ENCODE measurements at regions not wholly inside any gene's neighbourhood (a gene's known extent, or its start where the extent isn't known, plus 50 kb on each side); places are given as distances from the start of the nearest gene placed in this dataset.

DNA sequence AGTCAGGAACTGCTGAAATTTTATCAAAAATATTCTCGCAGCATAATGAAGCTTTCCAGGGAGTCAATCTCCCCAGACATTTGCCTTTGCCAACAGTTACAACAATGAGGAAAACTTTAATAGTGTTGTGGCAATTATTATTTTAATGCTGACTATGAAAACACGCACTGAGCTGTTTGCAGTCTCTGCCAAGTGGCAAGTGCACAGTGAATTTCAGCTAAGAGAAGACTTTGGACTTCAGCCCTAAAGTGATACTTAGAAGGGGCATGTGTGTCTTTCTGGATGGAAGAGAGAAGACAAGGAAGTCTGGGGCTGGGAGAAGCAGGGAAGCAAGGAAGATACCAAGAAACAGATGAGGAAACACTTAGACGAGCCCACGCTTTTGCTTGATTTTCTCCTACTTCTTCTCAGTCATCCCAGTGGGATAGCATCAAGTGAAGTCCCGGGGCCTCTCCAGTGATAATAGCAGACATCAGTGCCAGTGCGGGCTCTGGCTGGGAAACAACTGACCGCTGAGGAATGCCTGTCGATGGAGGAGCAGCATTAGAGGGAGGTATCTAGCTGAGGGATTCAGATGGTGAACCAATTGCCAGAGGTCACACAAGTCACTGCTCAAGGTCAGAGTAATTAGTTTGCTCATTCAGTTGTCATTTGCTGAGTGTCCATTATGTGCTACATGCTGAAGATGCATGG, 196.3 kb downstream of the TTLL7 start:
- no peak for TF ChIP-seq TAF1 (IDR thresholded peaks at IDR 0.05; ENCODE audit: low read depth)
- TF ChIP-seq, protein P1, sequence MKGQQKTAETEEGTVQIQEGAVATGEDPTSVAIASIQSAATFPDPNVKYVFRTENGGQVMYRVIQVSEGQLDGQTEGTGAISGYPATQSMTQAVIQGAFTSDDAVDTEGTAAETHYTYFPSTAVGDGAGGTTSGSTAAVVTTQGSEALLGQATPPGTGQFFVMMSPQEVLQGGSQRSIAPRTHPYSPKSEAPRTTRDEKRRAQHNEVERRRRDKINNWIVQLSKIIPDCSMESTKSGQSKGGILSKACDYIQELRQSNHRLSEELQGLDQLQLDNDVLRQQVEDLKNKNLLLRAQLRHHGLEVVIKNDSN (IDR thresholded peaks at IDR 0.05) = no peak
- TF ChIP-seq, protein P2, sequence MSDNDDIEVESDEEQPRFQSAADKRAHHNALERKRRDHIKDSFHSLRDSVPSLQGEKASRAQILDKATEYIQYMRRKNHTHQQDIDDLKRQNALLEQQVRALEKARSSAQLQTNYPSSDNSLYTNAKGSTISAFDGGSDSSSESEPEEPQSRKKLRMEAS (IDR thresholded peaks at IDR 0.05) = no peak
- TF ChIP-seq, protein P3, sequence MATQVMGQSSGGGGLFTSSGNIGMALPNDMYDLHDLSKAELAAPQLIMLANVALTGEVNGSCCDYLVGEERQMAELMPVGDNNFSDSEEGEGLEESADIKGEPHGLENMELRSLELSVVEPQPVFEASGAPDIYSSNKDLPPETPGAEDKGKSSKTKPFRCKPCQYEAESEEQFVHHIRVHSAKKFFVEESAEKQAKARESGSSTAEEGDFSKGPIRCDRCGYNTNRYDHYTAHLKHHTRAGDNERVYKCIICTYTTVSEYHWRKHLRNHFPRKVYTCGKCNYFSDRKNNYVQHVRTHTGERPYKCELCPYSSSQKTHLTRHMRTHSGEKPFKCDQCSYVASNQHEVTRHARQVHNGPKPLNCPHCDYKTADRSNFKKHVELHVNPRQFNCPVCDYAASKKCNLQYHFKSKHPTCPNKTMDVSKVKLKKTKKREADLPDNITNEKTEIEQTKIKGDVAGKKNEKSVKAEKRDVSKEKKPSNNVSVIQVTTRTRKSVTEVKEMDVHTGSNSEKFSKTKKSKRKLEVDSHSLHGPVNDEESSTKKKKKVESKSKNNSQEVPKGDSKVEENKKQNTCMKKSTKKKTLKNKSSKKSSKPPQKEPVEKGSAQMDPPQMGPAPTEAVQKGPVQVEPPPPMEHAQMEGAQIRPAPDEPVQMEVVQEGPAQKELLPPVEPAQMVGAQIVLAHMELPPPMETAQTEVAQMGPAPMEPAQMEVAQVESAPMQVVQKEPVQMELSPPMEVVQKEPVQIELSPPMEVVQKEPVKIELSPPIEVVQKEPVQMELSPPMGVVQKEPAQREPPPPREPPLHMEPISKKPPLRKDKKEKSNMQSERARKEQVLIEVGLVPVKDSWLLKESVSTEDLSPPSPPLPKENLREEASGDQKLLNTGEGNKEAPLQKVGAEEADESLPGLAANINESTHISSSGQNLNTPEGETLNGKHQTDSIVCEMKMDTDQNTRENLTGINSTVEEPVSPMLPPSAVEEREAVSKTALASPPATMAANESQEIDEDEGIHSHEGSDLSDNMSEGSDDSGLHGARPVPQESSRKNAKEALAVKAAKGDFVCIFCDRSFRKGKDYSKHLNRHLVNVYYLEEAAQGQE (IDR thresholded peaks at IDR 0.05; ENCODE audit: low read depth) = no peak
- TF ChIP-seq TEAD4 (IDR thresholded peaks at IDR 0.05) = no peak
- TF ChIP-seq TCF12 (IDR thresholded peaks at IDR 0.05; ENCODE audit: low read depth) = no peak
- TF ChIP-seq YY1 (IDR thresholded peaks at IDR 0.05; ENCODE audit: low read depth) = no peak
- no peak for TF ChIP-seq EP300 (IDR thresholded peaks at IDR 0.05; ENCODE audit: borderline replicate concordance)
- no peak for TF ChIP-seq EGR1 (IDR thresholded peaks at IDR 0.05)
- TF ChIP-seq RAD21 (IDR thresholded peaks at IDR 0.05; ENCODE audit: low read depth) = no peak
- no peak for TF ChIP-seq CREB1 (IDR thresholded peaks at IDR 0.05; ENCODE audit: low read depth)
- TF ChIP-seq NFIC (IDR thresholded peaks at IDR 0.05) = no peak
- no peak for TF ChIP-seq CEBPB (IDR thresholded peaks at IDR 0.05)

Measured in Ishikawa (cell line).